NCI-H526 (cell line): ENCODE measurements at regions not wholly inside any gene's neighbourhood (a gene's known extent, or its start where the extent isn't known, plus 50 kb on each side); places are given as distances from the start of the nearest gene placed in this dataset.
"Not testable (repeated sequence)": the region's sequence is repeated elsewhere in the genome, so short reads cannot be mapped to it uniquely, and the experiment has no call there.

Source experiments
- DNase-seq, 2 experiments: peaks; one replicate each; lab custom pipeline; 2025; lab: John Stamatoyannopoulos, UW

DNA sequence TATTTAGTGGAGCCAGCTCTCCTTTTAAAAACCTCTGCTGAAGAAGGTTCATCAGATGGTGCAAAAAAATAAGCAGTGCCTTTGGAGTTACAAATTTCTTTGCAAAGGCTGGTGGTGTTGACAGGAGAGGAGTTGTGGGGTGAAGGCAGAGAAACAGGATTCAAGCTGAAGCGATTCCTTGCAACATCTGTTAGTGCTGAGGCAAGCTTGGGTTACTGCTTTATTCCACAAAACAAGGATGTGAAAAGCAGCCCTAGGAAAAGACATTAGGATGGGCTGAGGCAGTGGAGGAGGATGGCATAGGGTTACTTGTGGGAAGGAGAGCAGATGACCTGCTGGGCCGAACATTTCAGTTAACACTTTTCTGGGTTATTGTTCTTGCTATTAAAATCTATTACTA is 390.7 kb downstream of the DLEU7 start:
- no peak for DNase-seq

DNA sequence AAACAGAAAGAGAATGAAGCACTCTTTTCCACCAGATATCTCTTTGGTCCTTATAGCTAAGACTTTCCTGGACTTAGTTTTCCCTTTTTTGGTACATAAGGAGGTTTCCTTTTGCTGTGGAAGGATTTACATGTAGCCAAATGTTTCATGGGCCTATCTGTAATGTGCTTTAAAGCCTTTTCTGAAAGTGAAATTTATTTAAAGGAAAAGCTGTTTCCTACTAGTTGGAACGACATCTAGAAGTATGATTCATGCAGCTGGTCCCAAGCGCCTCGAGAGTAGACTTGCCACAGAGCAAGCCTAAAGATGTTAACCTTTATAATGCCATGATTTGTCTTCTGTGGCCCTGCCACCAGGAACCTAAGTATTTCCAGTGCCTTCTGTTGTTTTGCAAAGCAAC is 390.3 kb downstream of the DLEU7 start:
- no peak for DNase-seq

DNA sequence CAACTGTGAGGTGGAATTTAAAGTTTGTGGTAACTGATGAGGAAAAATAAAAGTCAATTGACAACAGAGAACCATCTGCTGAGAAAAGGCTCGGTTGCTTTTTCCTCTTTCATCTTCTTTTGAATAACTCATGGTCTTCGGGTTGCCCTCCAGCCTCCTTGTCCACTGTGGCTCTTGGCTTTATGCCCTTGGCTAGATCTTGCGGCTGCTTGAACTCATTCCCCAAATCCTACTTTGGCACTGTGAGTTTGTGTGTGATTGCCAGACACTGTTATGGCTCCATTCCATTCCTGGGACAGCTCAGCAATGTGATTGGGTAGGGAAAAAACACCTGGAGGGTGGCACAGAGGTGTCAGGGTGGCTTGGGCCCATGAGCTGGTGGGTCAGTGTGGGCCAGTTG is 387.4 kb downstream of the DLEU7 start:
- DNase-seq: no peak

GRCh38 chr13:50457415-50458393 is 385.8 kb downstream of the DLEU7 start:
- DNase-seq: no peak

DNA sequence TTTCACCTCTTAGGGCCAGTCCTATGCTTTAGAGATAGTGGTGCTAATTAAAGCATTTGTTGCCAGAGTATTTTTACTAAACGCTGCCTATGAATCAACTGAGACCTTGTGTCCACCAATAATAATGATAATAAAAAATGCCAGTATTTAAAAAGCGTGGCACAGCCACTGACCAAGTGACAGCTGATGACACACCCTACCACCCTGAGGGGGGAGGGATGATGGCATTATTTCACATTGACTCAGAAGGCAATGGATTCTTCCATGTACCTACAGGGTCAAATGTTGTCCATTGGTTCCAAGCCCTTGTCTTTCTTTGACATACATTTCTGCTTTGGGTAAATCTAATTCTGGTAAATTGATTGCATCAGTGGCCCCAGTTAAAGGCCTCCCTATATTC is 384.4 kb downstream of the DLEU7 start:
- DNase-seq: no peak

DNA sequence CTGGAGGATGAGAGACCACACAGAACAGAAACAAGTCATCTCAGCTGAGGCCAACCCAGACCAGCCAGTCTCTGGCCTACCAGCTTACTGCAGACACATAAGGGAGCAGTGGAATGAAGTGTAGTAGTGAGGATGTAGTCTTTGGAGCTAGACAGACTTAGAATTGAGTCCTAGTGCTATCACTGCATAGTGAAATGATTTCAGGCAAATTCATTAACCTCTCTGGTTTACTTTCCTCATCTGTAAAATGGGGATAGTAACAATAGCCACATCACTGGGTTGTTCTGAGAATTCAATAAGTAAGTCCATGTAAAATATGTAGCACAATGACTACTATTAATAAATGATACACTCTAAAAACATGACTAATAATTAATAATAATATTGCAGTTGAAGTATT is 383.8 kb downstream of the DLEU7 start:
- DNase-seq: no peak

DNA sequence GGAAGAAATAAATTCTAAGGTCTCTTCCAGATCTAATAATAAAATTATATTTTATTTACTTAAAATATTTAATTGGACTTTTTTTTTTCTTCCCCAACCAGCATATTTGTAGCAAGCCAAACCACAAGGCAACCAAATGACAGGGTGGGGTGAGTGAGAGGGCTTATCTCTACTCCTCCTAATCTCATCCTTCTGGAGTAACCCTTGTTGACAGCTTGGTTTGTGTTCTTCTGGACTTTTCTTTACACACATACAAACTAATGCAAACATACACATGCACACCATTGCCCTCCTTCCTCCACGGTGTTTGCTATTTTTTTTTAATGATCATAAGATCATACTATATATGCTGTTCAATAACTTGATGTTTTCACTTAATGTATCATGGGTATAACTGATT is 383.1 kb downstream of the DLEU7 start:
- DNase-seq: no peak

- no peak for DNase-seq
Observed at GRCh38 chr13:50461189-50461588, 382.3 kb downstream of the DLEU7 start.

GRCh38 chr13:50463719-50464118 is 379.8 kb downstream of the DLEU7 start:
- DNase-seq: peak in 1 of 2 experiments; percentile 7

GRCh38 chr13:50464349-50465251 is 378.9 kb downstream of the DLEU7 start:
- no peak for DNase-seq

DNA sequence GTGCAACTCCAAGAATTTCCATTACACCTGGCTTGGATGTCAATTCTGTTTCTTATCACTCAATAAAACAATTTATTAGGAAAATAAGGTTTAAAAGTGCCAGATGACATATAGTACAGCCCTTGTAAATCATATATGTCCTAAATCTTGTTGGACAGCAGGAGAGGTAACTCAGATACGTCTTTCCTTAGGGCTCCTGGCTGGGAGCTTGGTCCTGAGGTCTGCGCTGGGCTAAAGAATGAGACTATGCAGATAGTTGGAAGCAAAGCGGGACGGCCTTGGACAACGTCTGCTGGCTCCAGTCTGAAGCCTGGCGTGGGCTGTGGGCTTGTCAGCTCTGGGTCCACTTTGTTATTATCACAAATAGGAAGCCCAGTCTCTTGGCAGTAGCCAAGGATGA is 377.0 kb downstream of the DLEU7 start:
- no peak for DNase-seq

GRCh38 chr13:50467156-50468110 is 376.1 kb downstream of the DLEU7 start:
- no peak for DNase-seq

- no peak for DNase-seq
Observed at GRCh38 chr13:50468849-50469669, 374.4 kb downstream of the DLEU7 start.

- DNase-seq: not testable (repeated sequence)
Observed at GRCh38 chr13:50473050-50473449, 370.4 kb downstream of the DLEU7 start.

DNA sequence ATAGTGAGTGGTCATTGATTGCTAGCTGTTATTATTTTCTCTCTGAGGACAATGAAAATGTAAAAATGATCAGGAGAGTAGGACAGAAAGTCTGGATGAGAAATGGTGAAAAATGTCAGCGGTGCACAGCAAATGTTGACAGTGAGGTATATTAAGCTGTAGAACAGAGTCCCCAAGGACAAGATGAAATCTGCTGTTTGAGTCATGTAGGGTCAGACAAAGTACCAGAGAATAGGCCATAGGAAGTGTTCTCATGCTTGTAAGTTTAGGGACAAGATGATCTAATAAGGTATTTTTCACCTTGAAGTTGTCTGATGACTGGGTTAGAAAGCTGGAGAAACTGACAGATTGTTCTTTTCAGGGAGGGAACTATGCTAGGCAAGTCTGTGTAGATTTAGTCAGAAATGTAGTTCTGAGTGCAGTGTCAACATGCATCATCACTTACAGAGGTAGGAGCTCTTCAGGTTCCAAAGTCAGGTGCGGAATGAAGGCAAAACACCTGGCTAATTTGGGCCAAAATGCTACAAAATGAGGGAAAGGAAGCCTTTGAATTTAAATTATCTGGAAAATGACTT is 369.3 kb downstream of the DLEU7 start:
- DNase-seq: no peak

- no peak for DNase-seq
Observed at GRCh38 chr13:50476577-50477285, 366.8 kb downstream of the DLEU7 start.

GRCh38 chr13:50481936-50482335 is 361.6 kb downstream of the DLEU7 start:
- DNase-seq: no peak

DNA sequence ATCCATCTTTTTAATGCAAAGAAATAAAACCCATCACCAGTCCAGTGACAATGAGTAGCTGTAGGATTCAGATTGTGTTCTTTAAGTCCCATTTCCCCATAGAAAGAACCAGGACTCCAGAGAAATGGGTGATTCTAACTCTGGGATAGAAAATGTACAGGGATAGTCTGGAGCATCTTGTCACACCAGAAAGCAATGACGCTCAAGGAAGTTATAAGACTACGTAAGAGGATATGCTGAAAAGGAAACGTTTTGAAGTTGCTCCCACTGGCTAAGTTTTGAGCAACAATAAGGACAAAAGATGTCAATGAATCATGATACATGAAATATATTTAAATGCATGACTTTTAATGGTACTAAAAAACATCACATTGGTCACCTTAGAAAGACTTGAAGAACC is 360.1 kb downstream of the DLEU7 start:
- DNase-seq: no peak

- no peak for DNase-seq
Observed at GRCh38 chr13:50484472-50485113, 358.9 kb downstream of the DLEU7 start.
